ENCODE measurements at regions not wholly inside any gene's neighbourhood (a gene's known extent, or its start where the extent isn't known, plus 50 kb on each side); places are given as distances from the start of the nearest gene placed in this dataset.

- DNase-seq (ENCODE audit: low spot score): no peak
- H3K27me3 ChIP-seq (ENCODE audit: insufficient read depth, poor library complexity, severe bottlenecking): peaks cover 34% of the 10 kb centered on the region
Observed at GRCh38 chr15:89404023-89404422, 69.4 kb upstream of the POLG start.

GRCh38 chr15:89402518-89402805 lies 67.8 kb upstream of the POLG start:
- no peak for TF ChIP-seq CTCF (IDR thresholded peaks at IDR 0.05; ENCODE audit: poor library complexity, severe bottlenecking)
- no peak for DNase-seq (ENCODE audit: low spot score)
- H3K27me3 ChIP-seq (ENCODE audit: insufficient read depth, poor library complexity, severe bottlenecking): peaks cover 19% of the 10 kb centered on the region

More at GRCh38 chr15:89404023-89404422, 69.4 kb upstream of the POLG start:
- H3K9me3 ChIP-seq (ENCODE audit: severe bottlenecking): no peaks in the 10 kb centered on the region
- H3K27ac ChIP-seq (ENCODE audit: poor library complexity, severe bottlenecking): no peak overlapping the region
- no peak for TF ChIP-seq CTCF (IDR thresholded peaks at IDR 0.05; ENCODE audit: poor library complexity, severe bottlenecking)
- peaks cover 4% of the 10 kb centered on the region for H3K4me1 ChIP-seq (ENCODE audit: insufficient read depth, poor library complexity, severe bottlenecking)
- no peak overlapping the region for H3K4me3 ChIP-seq (ENCODE audit: severe bottlenecking)
- H3K36me3 ChIP-seq (ENCODE audit: low read depth): no peaks in the 10 kb centered on the region
- no peak for ATAC-seq (ENCODE audit: low read depth)

GRCh38 chr15:89401631-89402517 lies 67.2 kb upstream of the POLG start:
- H3K27me3 ChIP-seq (ENCODE audit: insufficient read depth, poor library complexity, severe bottlenecking): peaks cover 13% of the 10 kb centered on the region
- no peak overlapping the region for H3K27ac ChIP-seq (ENCODE audit: poor library complexity, severe bottlenecking)
- DNase-seq (ENCODE audit: low spot score) (no peak), ATAC-seq (ENCODE audit: low read depth) (peak; percentile 58)
- H3K4me1 ChIP-seq (ENCODE audit: insufficient read depth, poor library complexity, severe bottlenecking): peaks cover 4% of the 10 kb centered on the region
- no peaks in the 10 kb centered on the region for H3K9me3 ChIP-seq (ENCODE audit: severe bottlenecking)
- no peaks in the 10 kb centered on the region for H3K36me3 ChIP-seq (ENCODE audit: low read depth)
- H3K4me3 ChIP-seq (ENCODE audit: severe bottlenecking): no peak overlapping the region
- no peak for TF ChIP-seq CTCF (IDR thresholded peaks at IDR 0.05; ENCODE audit: poor library complexity, severe bottlenecking)

More at GRCh38 chr15:89402518-89402805, 67.8 kb upstream of the POLG start:
- Histone ChIP-seq H3K4me3 (ENCODE audit: severe bottlenecking) (no peak overlapping the region), H3K9me3 (ENCODE audit: severe bottlenecking) (no peaks in the 10 kb centered on the region), H3K27ac (ENCODE audit: poor library complexity, severe bottlenecking) (no peak overlapping the region), H3K36me3 (ENCODE audit: low read depth) (no peaks in the 10 kb centered on the region), H3K4me1 (ENCODE audit: insufficient read depth, poor library complexity, severe bottlenecking) (peaks cover 4% of the 10 kb centered on the region)
- ATAC-seq (ENCODE audit: low read depth): no peak

- no peak for TF ChIP-seq CTCF (IDR thresholded peaks at IDR 0.05; ENCODE audit: poor library complexity, severe bottlenecking)
- no peak for ATAC-seq (ENCODE audit: low read depth)
- H3K4me1 ChIP-seq (ENCODE audit: insufficient read depth, poor library complexity, severe bottlenecking): peaks cover 9% of the 10 kb centered on the region
- peaks cover 4% of the 10 kb centered on the region for H3K27me3 ChIP-seq (ENCODE audit: insufficient read depth, poor library complexity, severe bottlenecking)
- no peak overlapping the region for H3K4me3 ChIP-seq (ENCODE audit: severe bottlenecking)
- no peaks in the 10 kb centered on the region for H3K9me3 ChIP-seq (ENCODE audit: severe bottlenecking)
- no peaks in the 10 kb centered on the region for H3K36me3 ChIP-seq (ENCODE audit: low read depth)
- no peak for DNase-seq (ENCODE audit: low spot score)
- H3K27ac ChIP-seq (ENCODE audit: poor library complexity, severe bottlenecking): no peak overlapping the region
Observed at GRCh38 chr15:89400782-89401545, 66.3 kb upstream of the POLG start.

Measured in RWPE2 (cell line).